Astrocyte (in vitro differentiated cells and primary cell): ENCODE measurements at regions not wholly inside any gene's neighbourhood (a gene's known extent, or its start where the extent isn't known, plus 50 kb on each side); places are given as distances from the start of the nearest gene placed in this dataset.

Source experiments
- DNase-seq: peaks from one replicate; pipeline ENCODE4 v3.0.0-alpha.2; 2010; ENCODE audit warnings: low read depth
- FAIRE-seq: peaks from 2 replicates; lab custom pipeline; 2011; peaks lifted over from hg19 to GRCh38; lab: Jason Lieb, UNC
- H2AFZ ChIP-seq: 2 replicates; pipeline ENCODE4 v1.6.0; 2012; ENCODE audit warnings: low read depth, low read length, inconsistent platforms
- H3K27ac ChIP-seq: 2 replicates; pipeline ENCODE4 v1.5.1; 2011; ENCODE audit warnings: low read depth, low read length, inconsistent platforms
- H3K27me3 ChIP-seq: 2 replicates; pipeline ENCODE4 v1.6.0; 2011; ENCODE audit warnings: low read length, inconsistent platforms; ENCODE audit not compliant: insufficient read depth
- H3K36me3 ChIP-seq: 2 replicates; pipeline ENCODE4 v1.5.1; 2011; ENCODE audit warnings: low read length, inconsistent platforms; ENCODE audit not compliant: insufficient read depth
- H3K4me1 ChIP-seq: 2 replicates; pipeline ENCODE4 v1.5.1; 2011; ENCODE audit warnings: low read length, inconsistent platforms; ENCODE audit not compliant: insufficient read depth
- H3K4me2 ChIP-seq: 2 replicates; pipeline ENCODE4 v1.6.0; 2012; ENCODE audit warnings: low read length, inconsistent platforms
- H3K4me3 ChIP-seq: 2 replicates; pipeline ENCODE4 v1.5.1; 2011; ENCODE audit warnings: low read depth, mild to moderate bottlenecking, low read length, inconsistent platforms; ENCODE audit not compliant: insufficient read depth
- H3K79me2 ChIP-seq: 2 replicates; pipeline ENCODE4 v1.6.0; 2012; ENCODE audit warnings: mild to moderate bottlenecking, low read length, inconsistent platforms; ENCODE audit not compliant: insufficient read depth
- H3K9ac ChIP-seq: 2 replicates; pipeline ENCODE4 v1.6.0; 2012; ENCODE audit warnings: mild to moderate bottlenecking, low read length, inconsistent platforms
- H3K9me3 ChIP-seq: 2 replicates; pipeline ENCODE4 v1.5.1; 2012; ENCODE audit warnings: low read depth, mild to moderate bottlenecking, low read length, inconsistent platforms; ENCODE audit not compliant: insufficient read depth
- H4K20me1 ChIP-seq: 2 replicates; pipeline ENCODE4 v1.6.0; 2012; ENCODE audit warnings: low read length, inconsistent platforms; ENCODE audit not compliant: insufficient read depth
- H3K27ac Mint-ChIP-seq: one replicate; pipeline ENCODE4 v1.8.0; 2021; ENCODE audit warnings: mild to moderate bottlenecking, mixed read lengths; ENCODE audit not compliant: unreplicated experiment
- H3K27me3 Mint-ChIP-seq: one replicate; pipeline ENCODE4 v1.8.0; 2021; ENCODE audit warnings: low read depth, mixed read lengths; ENCODE audit not compliant: unreplicated experiment
- H3K36me3 Mint-ChIP-seq: one replicate; pipeline ENCODE4 v1.8.0; 2021; ENCODE audit warnings: low read depth, mixed read lengths; ENCODE audit not compliant: unreplicated experiment
- H3K4me1 Mint-ChIP-seq: one replicate; pipeline ENCODE4 v1.8.0; 2021; ENCODE audit warnings: low read depth, mixed read lengths; ENCODE audit not compliant: unreplicated experiment
- H3K4me3 Mint-ChIP-seq: one replicate; pipeline ENCODE4 v1.8.0; 2021; ENCODE audit warnings: mild to moderate bottlenecking, moderate library complexity, mixed read lengths; ENCODE audit not compliant: unreplicated experiment
- H3K9me3 Mint-ChIP-seq: one replicate; pipeline ENCODE4 v1.8.0; 2021; ENCODE audit warnings: mild to moderate bottlenecking, mixed read lengths; ENCODE audit not compliant: unreplicated experiment
- EZH2 ChIP-seq: IDR thresholded peaks from 2 replicates; pipeline ENCODE4 v1.6.1; 2012; ENCODE audit warnings: mild to moderate bottlenecking, low read length, inconsistent platforms; ENCODE audit not compliant: insufficient read depth
- TF ChIP-seq, protein P1 (sequence below): IDR thresholded peaks from 2 replicates; pipeline ENCODE4 v1.5.1; 2011; ENCODE audit warnings: low read depth, mild to moderate bottlenecking, inconsistent platforms, low read length, moderate library complexity; ENCODE audit not compliant: insufficient read depth

GRCh38 chr17:77061669-77062068, 79.1 kb upstream of the SEC14L1 start:
- peaks cover 20% of the 10 kb centered on the region for H3K27me3 Mint-ChIP-seq
- no peak for DNase-seq
- Histone ChIP-seq H3K27ac (no peak overlapping the region), H3K4me3 (no peak overlapping the region), H3K4me1 (no peaks in the 10 kb centered on the region), H4K20me1 (no peaks in the 10 kb centered on the region), H3K4me2 (no peak overlapping the region), H3K36me3 (no peaks in the 10 kb centered on the region), H2AFZ (no peak overlapping the region), H3K9me3 (no peaks in the 10 kb centered on the region), H3K79me2 (no peaks in the 10 kb centered on the region), H3K27me3 (peaks cover 13% of the 10 kb centered on the region), H3K9ac (no peak overlapping the region)
- no peaks in the 10 kb centered on the region for H3K9me3 Mint-ChIP-seq
- no peaks in the 10 kb centered on the region for H3K4me1 Mint-ChIP-seq
- H3K27ac Mint-ChIP-seq: no peak overlapping the region
- no peak overlapping the region for H3K4me3 Mint-ChIP-seq
- H3K36me3 Mint-ChIP-seq: no peaks in the 10 kb centered on the region
- FAIRE-seq: no peak
- TF ChIP-seq EZH2: no peak
- TF ChIP-seq, protein P1, sequence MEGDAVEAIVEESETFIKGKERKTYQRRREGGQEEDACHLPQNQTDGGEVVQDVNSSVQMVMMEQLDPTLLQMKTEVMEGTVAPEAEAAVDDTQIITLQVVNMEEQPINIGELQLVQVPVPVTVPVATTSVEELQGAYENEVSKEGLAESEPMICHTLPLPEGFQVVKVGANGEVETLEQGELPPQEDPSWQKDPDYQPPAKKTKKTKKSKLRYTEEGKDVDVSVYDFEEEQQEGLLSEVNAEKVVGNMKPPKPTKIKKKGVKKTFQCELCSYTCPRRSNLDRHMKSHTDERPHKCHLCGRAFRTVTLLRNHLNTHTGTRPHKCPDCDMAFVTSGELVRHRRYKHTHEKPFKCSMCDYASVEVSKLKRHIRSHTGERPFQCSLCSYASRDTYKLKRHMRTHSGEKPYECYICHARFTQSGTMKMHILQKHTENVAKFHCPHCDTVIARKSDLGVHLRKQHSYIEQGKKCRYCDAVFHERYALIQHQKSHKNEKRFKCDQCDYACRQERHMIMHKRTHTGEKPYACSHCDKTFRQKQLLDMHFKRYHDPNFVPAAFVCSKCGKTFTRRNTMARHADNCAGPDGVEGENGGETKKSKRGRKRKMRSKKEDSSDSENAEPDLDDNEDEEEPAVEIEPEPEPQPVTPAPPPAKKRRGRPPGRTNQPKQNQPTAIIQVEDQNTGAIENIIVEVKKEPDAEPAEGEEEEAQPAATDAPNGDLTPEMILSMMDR: no peak

DNA sequence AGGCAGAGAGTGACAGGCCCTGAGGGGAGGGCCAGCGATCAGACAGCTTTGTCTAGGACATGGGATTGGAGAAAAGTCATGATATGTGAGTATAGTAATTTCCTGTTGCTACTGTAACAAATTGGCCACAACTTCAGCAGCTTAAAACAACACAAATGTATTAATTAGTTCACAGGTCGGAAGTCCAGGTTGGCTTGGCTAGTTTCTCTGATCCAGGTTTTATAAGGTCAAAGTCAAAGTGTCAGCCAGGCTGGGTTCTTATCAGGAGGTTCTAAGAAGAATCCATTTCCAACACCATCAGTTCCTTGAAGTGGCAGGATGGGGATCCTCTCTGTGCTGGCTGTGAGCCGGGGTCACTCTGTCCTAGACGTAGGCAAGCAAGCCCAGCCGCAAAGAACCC, 76.2 kb upstream of the SEC14L1 start:
- Mint-ChIP-seq H3K27ac (no peak overlapping the region), H3K36me3 (no peaks in the 10 kb centered on the region), H3K4me1 (no peaks in the 10 kb centered on the region), H3K4me3 (no peak overlapping the region), H3K27me3 (peaks cover 19% of the 10 kb centered on the region), H3K9me3 (no peaks in the 10 kb centered on the region)
- FAIRE-seq (no peak), DNase-seq (no peak)
- peaks cover 12% of the 10 kb centered on the region for H3K27me3 ChIP-seq
- no peaks in the 10 kb centered on the region for H3K4me1 ChIP-seq
- H4K20me1 ChIP-seq: no peaks in the 10 kb centered on the region
- H3K9me3 ChIP-seq: no peaks in the 10 kb centered on the region
- H3K36me3 ChIP-seq: no peaks in the 10 kb centered on the region
- H3K79me2 ChIP-seq: no peaks in the 10 kb centered on the region
- no peak overlapping the region for H3K27ac ChIP-seq
- no peak overlapping the region for H3K9ac ChIP-seq
- no peak overlapping the region for H3K4me3 ChIP-seq
- H3K4me2 ChIP-seq: no peak overlapping the region
- TF ChIP-seq, protein P1: no peak
- no peak overlapping the region for H2AFZ ChIP-seq

GRCh38 chr17:77066165-77066564, 74.6 kb upstream of the SEC14L1 start:
- no peaks in the 10 kb centered on the region for H4K20me1 ChIP-seq
- no peak overlapping the region for H2AFZ ChIP-seq
- no peak for DNase-seq
- H3K36me3 ChIP-seq: no peaks in the 10 kb centered on the region
- no peak overlapping the region for H3K4me2 ChIP-seq
- TF ChIP-seq, protein P1: no peak
- TF ChIP-seq EZH2: no peak
- H3K79me2 ChIP-seq: no peaks in the 10 kb centered on the region
- no peak overlapping the region for H3K4me3 ChIP-seq
- H3K9ac ChIP-seq: no peak overlapping the region
- Mint-ChIP-seq H3K27ac (no peak overlapping the region), H3K4me3 (no peak overlapping the region), H3K27me3 (peaks cover 24% of the 10 kb centered on the region), H3K4me1 (no peaks in the 10 kb centered on the region), H3K36me3 (no peaks in the 10 kb centered on the region), H3K9me3 (no peaks in the 10 kb centered on the region)
- no peak overlapping the region for H3K27ac ChIP-seq
- H3K4me1 ChIP-seq: no peaks in the 10 kb centered on the region
- H3K27me3 ChIP-seq: peaks cover 12% of the 10 kb centered on the region
- FAIRE-seq: no peak
- no peaks in the 10 kb centered on the region for H3K9me3 ChIP-seq
